Adrenal gland (tissue), 5 donors: ENCODE measurements at regions not wholly inside any gene's neighbourhood (a gene's known extent, or its start where the extent isn't known, plus 50 kb on each side); places are given as distances from the start of the nearest gene placed in this dataset.
"Not testable (repeated sequence)": the region's sequence is repeated elsewhere in the genome, so short reads cannot be mapped to it uniquely, and the experiment has no call there.

Source experiments
- POLR2A ChIP-seq, 2 donors: fragments of 450-650 bp; IDR thresholded peaks; one replicate each; pipeline ENCODE4 v1.6.1; 2017; ENCODE audit warnings: antibody characterized with exemption in 2 of 2, mild to moderate bottlenecking in 2 of 2, moderate library complexity in 1 of 2
- TF ChIP-seq, protein P1 (sequence below), 6 experiments: fragments of 450-650 bp in 4 of 6; fragments of 200-600 bp in 2 of 6; sonication (generic) in 1 of 6; IDR thresholded peaks; 1 replicate in 5 of 6; 2 replicates in 1 of 6; pipeline versions ENCODE4 v1.5.1 to v1.8.0; 2016 to 2021; ENCODE audit warnings: antibody characterized with exemption in 6 of 6, mild to moderate bottlenecking in 2 of 6, moderate library complexity in 1 of 6
- donor health status: DM: no; HTN: no; CAD: no.

DNA sequence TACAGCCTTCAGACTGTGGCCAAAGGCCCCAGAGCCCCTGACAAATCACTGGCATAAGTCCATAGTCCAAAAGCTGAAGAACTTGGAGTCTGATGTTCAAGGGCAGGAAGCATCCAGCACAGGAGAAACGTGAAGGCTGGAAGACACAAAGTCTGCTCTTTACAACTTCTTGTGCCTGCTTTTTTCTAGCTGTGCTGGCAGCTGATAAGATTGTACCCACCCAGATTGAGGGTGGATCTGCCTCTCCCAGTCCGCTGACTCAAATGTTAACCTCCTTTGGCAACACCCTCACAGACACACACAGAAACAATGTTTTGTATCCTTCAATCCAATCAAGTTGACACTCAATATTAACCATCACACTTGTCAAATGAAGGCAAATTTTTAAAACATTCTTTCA is 959.5 kb downstream of the FSCB start:
- not testable (repeated sequence) for TF ChIP-seq POLR2A (IDR thresholded peaks at IDR 0.05)
- TF ChIP-seq, protein P1, sequence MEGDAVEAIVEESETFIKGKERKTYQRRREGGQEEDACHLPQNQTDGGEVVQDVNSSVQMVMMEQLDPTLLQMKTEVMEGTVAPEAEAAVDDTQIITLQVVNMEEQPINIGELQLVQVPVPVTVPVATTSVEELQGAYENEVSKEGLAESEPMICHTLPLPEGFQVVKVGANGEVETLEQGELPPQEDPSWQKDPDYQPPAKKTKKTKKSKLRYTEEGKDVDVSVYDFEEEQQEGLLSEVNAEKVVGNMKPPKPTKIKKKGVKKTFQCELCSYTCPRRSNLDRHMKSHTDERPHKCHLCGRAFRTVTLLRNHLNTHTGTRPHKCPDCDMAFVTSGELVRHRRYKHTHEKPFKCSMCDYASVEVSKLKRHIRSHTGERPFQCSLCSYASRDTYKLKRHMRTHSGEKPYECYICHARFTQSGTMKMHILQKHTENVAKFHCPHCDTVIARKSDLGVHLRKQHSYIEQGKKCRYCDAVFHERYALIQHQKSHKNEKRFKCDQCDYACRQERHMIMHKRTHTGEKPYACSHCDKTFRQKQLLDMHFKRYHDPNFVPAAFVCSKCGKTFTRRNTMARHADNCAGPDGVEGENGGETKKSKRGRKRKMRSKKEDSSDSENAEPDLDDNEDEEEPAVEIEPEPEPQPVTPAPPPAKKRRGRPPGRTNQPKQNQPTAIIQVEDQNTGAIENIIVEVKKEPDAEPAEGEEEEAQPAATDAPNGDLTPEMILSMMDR (IDR thresholded peaks at IDR 0.05): not testable (repeated sequence)
